ENCODE measurements at regions not wholly inside any gene's neighbourhood (a gene's known extent, or its start where the extent isn't known, plus 50 kb on each side); places are given as distances from the start of the nearest gene placed in this dataset.

DNA sequence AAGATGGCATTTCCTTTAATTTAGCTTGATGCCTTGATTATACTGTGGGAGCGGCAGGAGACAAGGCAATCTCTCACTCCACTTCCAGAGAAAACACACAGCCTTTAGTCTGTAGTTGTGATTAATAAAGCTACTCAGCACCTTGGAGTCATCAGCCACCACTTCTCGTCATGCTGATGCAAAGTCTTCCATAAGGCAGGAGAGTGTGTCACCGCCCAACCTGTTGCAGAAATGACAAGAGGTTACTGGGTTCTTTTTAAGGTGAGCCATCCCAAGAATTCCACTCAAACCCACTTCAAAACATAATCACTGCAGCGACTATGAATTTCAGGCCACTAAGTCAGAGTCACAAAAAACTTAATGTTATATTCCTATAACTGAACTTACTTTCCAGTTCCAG lies 223.9 kb upstream of the TOX3 start:
- Histone ChIP-seq H3K36me3 (ENCODE audit: control insufficient read depth in 4 of 4, insufficient read depth in 4 of 4, low read length in 4 of 4) (no peaks in the 10 kb centered on the region), H3K4me1 (ENCODE audit: control insufficient read depth in 5 of 5, insufficient read depth in 5 of 5, low read length in 5 of 5) (no peaks in the 10 kb centered on the region), H3K9ac (ENCODE audit: insufficient read depth in 1 of 2, low read length in 2 of 2) (no peak overlapping the region), H3K27ac (ENCODE audit: low read depth in 1 of 2, low read length in 1 of 2) (no peak overlapping the region), H3K27me3 (ENCODE audit: control insufficient read depth in 3 of 3, insufficient read depth in 3 of 3, low read length in 2 of 3) (no peaks in the 10 kb centered on the region), H3K4me3 (no peak overlapping the region), H3K9me3 (ENCODE audit: control insufficient read depth in 4 of 4, insufficient read depth in 3 of 4, low read length in 3 of 4) (no peaks in the 10 kb centered on the region)
- DNase-seq (peak in 1 of 3 donors; percentile 35), ATAC-seq (ENCODE audit: insufficient read depth, low FRiP score) (peak; percentile 62)
- 72 to 84% methylated on average over 4 of the region's 4 CpGs for WGBS, 2 donors
- TF ChIP-seq, protein P1, sequence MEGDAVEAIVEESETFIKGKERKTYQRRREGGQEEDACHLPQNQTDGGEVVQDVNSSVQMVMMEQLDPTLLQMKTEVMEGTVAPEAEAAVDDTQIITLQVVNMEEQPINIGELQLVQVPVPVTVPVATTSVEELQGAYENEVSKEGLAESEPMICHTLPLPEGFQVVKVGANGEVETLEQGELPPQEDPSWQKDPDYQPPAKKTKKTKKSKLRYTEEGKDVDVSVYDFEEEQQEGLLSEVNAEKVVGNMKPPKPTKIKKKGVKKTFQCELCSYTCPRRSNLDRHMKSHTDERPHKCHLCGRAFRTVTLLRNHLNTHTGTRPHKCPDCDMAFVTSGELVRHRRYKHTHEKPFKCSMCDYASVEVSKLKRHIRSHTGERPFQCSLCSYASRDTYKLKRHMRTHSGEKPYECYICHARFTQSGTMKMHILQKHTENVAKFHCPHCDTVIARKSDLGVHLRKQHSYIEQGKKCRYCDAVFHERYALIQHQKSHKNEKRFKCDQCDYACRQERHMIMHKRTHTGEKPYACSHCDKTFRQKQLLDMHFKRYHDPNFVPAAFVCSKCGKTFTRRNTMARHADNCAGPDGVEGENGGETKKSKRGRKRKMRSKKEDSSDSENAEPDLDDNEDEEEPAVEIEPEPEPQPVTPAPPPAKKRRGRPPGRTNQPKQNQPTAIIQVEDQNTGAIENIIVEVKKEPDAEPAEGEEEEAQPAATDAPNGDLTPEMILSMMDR (IDR thresholded peaks at IDR 0.05; ENCODE audit: control extremely low read depth, extremely low read depth), result no peak

DNA sequence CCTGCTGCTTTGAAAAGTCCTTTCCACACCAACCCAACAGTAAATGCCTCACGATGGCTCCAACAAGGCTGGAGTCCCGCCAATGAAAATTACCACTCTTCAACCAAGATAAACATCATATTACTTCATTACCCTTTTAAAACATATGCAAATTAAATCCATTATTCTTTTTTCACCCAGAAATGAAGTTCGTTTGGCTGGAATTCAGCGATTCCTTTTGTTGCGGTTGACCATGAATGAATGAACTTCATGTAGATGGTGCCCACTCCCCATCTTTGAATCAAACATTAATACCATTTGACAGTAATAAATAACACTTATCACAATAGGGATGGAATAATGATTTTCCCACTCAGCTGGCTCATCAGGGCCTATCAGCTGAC lies 211.5 kb upstream of the TOX3 start:
- H3K4me3 ChIP-seq, result no peak overlapping the region
- WGBS, 2 donors, result 91 to 92% methylated on average over 5 of the region's 5 CpGs
- ATAC-seq (ENCODE audit: insufficient read depth, low FRiP score) (no peak), DNase-seq (no peak)
- H3K27ac ChIP-seq (ENCODE audit: low read depth in 1 of 2, low read length in 1 of 2), result no peak overlapping the region
- peaks cover 0 to 4% (median 0%) of the 10 kb centered on the region in 3 donors for H3K27me3 ChIP-seq (ENCODE audit: control insufficient read depth in 3 of 3, insufficient read depth in 3 of 3, low read length in 2 of 3)
- H3K4me1 ChIP-seq (ENCODE audit: control insufficient read depth in 5 of 5, insufficient read depth in 5 of 5, low read length in 5 of 5), result peaks cover 0 to 7% (median 0%) of the 10 kb centered on the region in 5 donors
- TF ChIP-seq, protein P1 (IDR thresholded peaks at IDR 0.05; ENCODE audit: control extremely low read depth, extremely low read depth), result no peak
- no peaks in the 10 kb centered on the region for H3K36me3 ChIP-seq (ENCODE audit: control insufficient read depth in 4 of 4, insufficient read depth in 4 of 4, low read length in 4 of 4)
- H3K9ac ChIP-seq (ENCODE audit: insufficient read depth in 1 of 2, low read length in 2 of 2), result no peak overlapping the region
- peaks cover 0 to 9% (median 0%) of the 10 kb centered on the region in 4 donors for H3K9me3 ChIP-seq (ENCODE audit: control insufficient read depth in 4 of 4, insufficient read depth in 3 of 4, low read length in 3 of 4)

- TF ChIP-seq, protein P1 (IDR thresholded peaks at IDR 0.05; ENCODE audit: control extremely low read depth, extremely low read depth), result no peak
- DNase-seq (peak in 2 of 3 donors; percentile 18 to 51), ATAC-seq (ENCODE audit: insufficient read depth, low FRiP score) (no peak)
- Histone ChIP-seq H3K4me3 (no peak overlapping the region), H3K27me3 (ENCODE audit: control insufficient read depth in 3 of 3, insufficient read depth in 3 of 3, low read length in 2 of 3) (peaks cover 0 to 4% (median 0%) of the 10 kb centered on the region in 3 donors), H3K9ac (ENCODE audit: insufficient read depth in 1 of 2, low read length in 2 of 2) (no peak overlapping the region), H3K36me3 (ENCODE audit: control insufficient read depth in 4 of 4, insufficient read depth in 4 of 4, low read length in 4 of 4) (no peaks in the 10 kb centered on the region), H3K4me1 (ENCODE audit: control insufficient read depth in 5 of 5, insufficient read depth in 5 of 5, low read length in 5 of 5) (peaks cover 0 to 7% (median 0%) of the 10 kb centered on the region in 5 donors), H3K9me3 (ENCODE audit: control insufficient read depth in 4 of 4, insufficient read depth in 3 of 4, low read length in 3 of 4) (peaks cover 0 to 9% (median 0%) of the 10 kb centered on the region in 4 donors), H3K27ac (ENCODE audit: low read depth in 1 of 2, low read length in 1 of 2) (no peak overlapping the region)
- WGBS, 2 donors, result 79 to 84% methylated on average over 10 of the region's 10 CpGs
Observed at GRCh38 chr16:52757746-52758472, 211.0 kb upstream of the TOX3 start.
